GM12873 (cell line): ENCODE measurements at regions not wholly inside any gene's neighbourhood (a gene's known extent, or its start where the extent isn't known, plus 50 kb on each side); places are given as distances from the start of the nearest gene placed in this dataset.

Experiments used
- CTCF ChIP-seq: IDR thresholded peaks from 2 replicates; pipeline ENCODE4 v1.5.1; 2012; ENCODE audit warnings: low read depth, mild to moderate bottlenecking, moderate library complexity, low read length, control low read depth; ENCODE audit not compliant: insufficient read depth; ENCODE audit errors: missing control alignments

GRCh38 chr2:126835261-126835660, 63.4 kb upstream of the TEX51 start:
- TF ChIP-seq CTCF = no peak

- TF ChIP-seq CTCF = no peak
Observed at GRCh38 chr2:126835831-126836230, 62.9 kb upstream of the TEX51 start.

- no peak for TF ChIP-seq CTCF
Observed at GRCh38 chr2:126836761-126837679, 61.7 kb upstream of the TEX51 start.

- TF ChIP-seq CTCF = no peak
Observed at GRCh38 chr2:126837966-126838715, 60.5 kb upstream of the TEX51 start.

- TF ChIP-seq CTCF = no peak
Observed at GRCh38 chr2:126838716-126838985, 60.0 kb upstream of the TEX51 start.

- TF ChIP-seq CTCF = no peak
Observed at GRCh38 chr2:126839796-126840195, 58.9 kb upstream of the TEX51 start.

- no peak for TF ChIP-seq CTCF
Observed at GRCh38 chr2:126843081-126843480, 55.6 kb upstream of the TEX51 start.
